GM19328 (cell line): ENCODE measurements at regions not wholly inside any gene's neighbourhood (a gene's known extent, or its start where the extent isn't known, plus 50 kb on each side); places are given as distances from the start of the nearest gene placed in this dataset.

Experiments
- ATAC-seq: cut with Tn5 transposase; IDR thresholded peaks from one replicate; pipeline ENCODE4 v1.9.1; 2021; ENCODE audit warnings: mild to moderate bottlenecking, moderate library complexity; ENCODE audit not compliant: unreplicated experiment

GRCh38 chr1:69409731-69410456 is 157.8 kb upstream of the LRRC7 start:
- no peak for ATAC-seq

- no peak for ATAC-seq
Observed at GRCh38 chr1:69410457-69410850, 157.3 kb upstream of the LRRC7 start.

GRCh38 chr1:69410893-69411292 is 156.8 kb upstream of the LRRC7 start:
- no peak for ATAC-seq

- no peak for ATAC-seq
Observed at GRCh38 chr1:69411617-69412016, 156.1 kb upstream of the LRRC7 start.

- ATAC-seq = no peak
Observed at GRCh38 chr1:69413129-69413528, 154.6 kb upstream of the LRRC7 start.

GRCh38 chr1:69414574-69414973 is 153.1 kb upstream of the LRRC7 start:
- ATAC-seq = no peak

GRCh38 chr1:69421286-69421685 is 146.4 kb upstream of the LRRC7 start:
- no peak for ATAC-seq

- no peak for ATAC-seq
Observed at GRCh38 chr1:69425871-69426270, 141.9 kb upstream of the LRRC7 start.

- no peak for ATAC-seq
Observed at GRCh38 chr1:69426401-69426800, 141.3 kb upstream of the LRRC7 start.

GRCh38 chr1:69433073-69433472 is 134.6 kb upstream of the LRRC7 start:
- no peak for ATAC-seq

- ATAC-seq = no peak
Observed at GRCh38 chr1:69436151-69436550, 131.6 kb upstream of the LRRC7 start.

GRCh38 chr1:69438056-69438795 is 129.5 kb upstream of the LRRC7 start:
- ATAC-seq = no peak

- no peak for ATAC-seq
Observed at GRCh38 chr1:69441496-69441895, 126.2 kb upstream of the LRRC7 start.

GRCh38 chr1:69451196-69451595 is 116.5 kb upstream of the LRRC7 start:
- ATAC-seq = no peak

- ATAC-seq = no peak
Observed at GRCh38 chr1:69455718-69456117, 112.0 kb upstream of the LRRC7 start.

- ATAC-seq = no peak
Observed at GRCh38 chr1:69459244-69459643, 108.5 kb upstream of the LRRC7 start.

GRCh38 chr1:69475021-69475420 is 92.7 kb upstream of the LRRC7 start:
- ATAC-seq = no peak

- ATAC-seq = no peak
Observed at GRCh38 chr1:69479734-69480133, 88.0 kb upstream of the LRRC7 start.

- no peak for ATAC-seq
Observed at GRCh38 chr1:69483246-69483645, 84.5 kb upstream of the LRRC7 start.

- ATAC-seq = no peak
Observed at GRCh38 chr1:69485616-69486015, 82.1 kb upstream of the LRRC7 start.

- no peak for ATAC-seq
Observed at GRCh38 chr1:69491416-69491815, 76.3 kb upstream of the LRRC7 start.

GRCh38 chr1:69492286-69492685 is 75.4 kb upstream of the LRRC7 start:
- ATAC-seq = no peak

- ATAC-seq = no peak
Observed at GRCh38 chr1:69494221-69494620, 73.5 kb upstream of the LRRC7 start.
